ENCODE measurements at regions not wholly inside any gene's neighbourhood (a gene's known extent, or its start where the extent isn't known, plus 50 kb on each side); places are given as distances from the start of the nearest gene placed in this dataset.

- TF ChIP-seq BHLHE40 (IDR thresholded peaks at IDR 0.05; ENCODE audit: low read depth, low read length) = no peak
- no peak for TF ChIP-seq CTCF (conservative IDR thresholded peaks at IDR 0.05; ENCODE audit: low read depth, low read length)
These were observed 251.6 kb upstream of the DEFB112 start for GRCh38 chr6:50301307-50301706.
